ENCODE measurements at regions not wholly inside any gene's neighbourhood (a gene's known extent, or its start where the extent isn't known, plus 50 kb on each side); places are given as distances from the start of the nearest gene placed in this dataset.

GRCh38 chr14:89621009-89621421 is 204.0 kb upstream of the FOXN3 start:
- Histone ChIP-seq H3K9me3 (no peaks in the 10 kb centered on the region), H3K4me1 (peaks cover 32% of the 10 kb centered on the region), H3K27me3 (ENCODE audit: insufficient read depth in 3 of 3, low read length in 2 of 3) (no peaks in the 10 kb centered on the region), H3K4me3 (no peak overlapping the region), H3K36me3 (ENCODE audit: insufficient read depth in 1 of 2, low read depth in 1 of 2) (no peaks in the 10 kb centered on the region), H3K27ac (no peak overlapping the region)
- ATAC-seq, result no peak
- DNase-seq, result no peak
- TF ChIP-seq CTCF (IDR thresholded peaks at IDR 0.05), result no peak
- 72 to 75% (median 73%) methylated on average over 5 of the region's 5 CpGs for WGBS, 3 donors
- intact Hi-C loops (cut with DNase I), result loop anchor here in 1 of 2 donors (1.0 kb wide), 1 partner anchor 193 kb away; no protein-coding TSS in a partner anchor

- DNase-seq (no peak), ATAC-seq (no peak)
- Histone ChIP-seq H3K36me3 (ENCODE audit: insufficient read depth in 1 of 2, low read depth in 1 of 2) (no peaks in the 10 kb centered on the region), H3K4me1 (peaks cover 30% of the 10 kb centered on the region), H3K27ac (no peak overlapping the region), H3K9me3 (no peaks in the 10 kb centered on the region), H3K4me3 (no peak overlapping the region), H3K27me3 (ENCODE audit: insufficient read depth in 3 of 3, low read length in 2 of 3) (no peaks in the 10 kb centered on the region)
- no peak for TF ChIP-seq CTCF (IDR thresholded peaks at IDR 0.05)
- WGBS, 3 donors, result 93 to 97% (median 96%) methylated on average over 6 of the region's 6 CpGs
- intact Hi-C loops (cut with DNase I), result no loop called here
Observed at GRCh38 chr14:89620436-89620835, 203.4 kb upstream of the FOXN3 start.

GRCh38 chr14:89619596-89619995 is 202.6 kb upstream of the FOXN3 start:
- Histone ChIP-seq H3K27ac (peak overlapping the region; percentile 80), H3K36me3 (ENCODE audit: insufficient read depth in 1 of 2, low read depth in 1 of 2) (no peaks in the 10 kb centered on the region), H3K4me1 (peaks cover 28% of the 10 kb centered on the region), H3K27me3 (ENCODE audit: insufficient read depth in 3 of 3, low read length in 2 of 3) (no peaks in the 10 kb centered on the region), H3K4me3 (peak overlapping the region; percentile 80), H3K9me3 (no peaks in the 10 kb centered on the region)
- intact Hi-C loops (cut with DNase I), result loop anchor here (5.0 kb wide), 5 partner anchors 37 to 432 kb away; partner anchors contain the start of gene FOXN3 (in 1 of the 2)
- TF ChIP-seq CTCF (IDR thresholded peaks at IDR 0.05), result no peak
- 71 to 85% (median 82%) methylated on average over 4 of the region's 4 CpGs for WGBS, 3 donors
- no peak for DNase-seq
- ATAC-seq, result no peak

GRCh38 chr14:89618811-89619551 is 201.9 kb upstream of the FOXN3 start:
- H3K9me3 ChIP-seq, result no peaks in the 10 kb centered on the region
- peaks cover 26% of the 10 kb centered on the region for H3K4me1 ChIP-seq
- peak overlapping the region; percentile 80 for H3K27ac ChIP-seq
- no peak for TF ChIP-seq CTCF (IDR thresholded peaks at IDR 0.05)
- no peaks in the 10 kb centered on the region for H3K27me3 ChIP-seq (ENCODE audit: insufficient read depth in 3 of 3, low read length in 2 of 3)
- intact Hi-C loops (cut with DNase I), result loop anchor here (5.0 kb wide), 5 partner anchors 37 to 432 kb away; partner anchors contain the start of gene FOXN3 (in 1 of the 2)
- WGBS, 3 donors, result 0 to 1% (median 0%) methylated on average over 39 to 66 of the region's 66 CpGs
- peak overlapping the region; percentile 80 for H3K4me3 ChIP-seq
- H3K36me3 ChIP-seq (ENCODE audit: insufficient read depth in 1 of 2, low read depth in 1 of 2), result no peaks in the 10 kb centered on the region
- ATAC-seq (peak; percentile 85 to 90 (median 88)), DNase-seq (peak; percentile 81 to 88)

All from psoas muscle (tissue), 7 donors.